ENCODE measurements at regions not wholly inside any gene's neighbourhood (a gene's known extent, or its start where the extent isn't known, plus 50 kb on each side); places are given as distances from the start of the nearest gene placed in this dataset.
"Not testable (repeated sequence)": the region's sequence is repeated elsewhere in the genome, so short reads cannot be mapped to it uniquely, and the experiment has no call there.

- no peak for DNase-seq
Observed at GRCh38 chr4:173752610-173753230, 222.7 kb upstream of the HAND2 start.

GRCh38 chr4:173748353-173748752, 218.3 kb upstream of the HAND2 start:
- DNase-seq = no peak

DNA sequence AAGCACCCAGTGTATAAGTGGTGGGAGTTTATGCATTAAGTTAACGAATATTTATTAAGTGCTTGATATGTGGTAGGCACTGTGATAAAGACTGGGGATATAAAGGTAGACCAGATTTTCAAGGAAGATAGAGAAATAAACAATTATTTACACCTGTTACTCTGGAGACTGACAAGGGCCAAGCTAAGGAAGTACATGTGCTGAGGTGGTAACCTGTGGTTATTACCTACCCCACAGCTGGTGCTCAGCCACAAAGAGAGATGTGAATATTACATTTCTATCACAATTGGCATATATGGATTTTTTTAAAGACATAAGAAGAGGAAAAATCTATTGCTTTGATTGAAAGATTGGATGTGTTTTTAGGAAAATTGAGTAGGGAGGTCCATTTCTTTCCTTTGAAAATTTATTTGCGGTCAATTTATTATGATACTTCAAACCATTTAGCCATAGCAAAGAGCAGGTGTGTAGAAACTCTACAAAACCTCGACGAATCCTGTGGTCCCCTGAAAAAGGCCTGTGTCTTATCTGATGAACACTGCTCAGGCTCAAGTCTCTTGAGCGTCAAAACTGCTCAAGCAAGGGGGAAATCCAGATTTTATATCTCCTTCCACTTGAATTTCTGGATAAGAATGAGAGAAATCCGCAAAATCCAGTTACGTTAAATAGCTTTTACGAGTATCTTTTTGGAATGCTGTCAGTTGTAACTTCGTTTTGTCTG, 217.7 kb upstream of the HAND2 start:
- DNase-seq = no peak

GRCh38 chr4:173746424-173746823, 216.4 kb upstream of the HAND2 start:
- DNase-seq = no peak

GRCh38 chr4:173745765-173746164, 215.7 kb upstream of the HAND2 start:
- DNase-seq = no peak

DNA sequence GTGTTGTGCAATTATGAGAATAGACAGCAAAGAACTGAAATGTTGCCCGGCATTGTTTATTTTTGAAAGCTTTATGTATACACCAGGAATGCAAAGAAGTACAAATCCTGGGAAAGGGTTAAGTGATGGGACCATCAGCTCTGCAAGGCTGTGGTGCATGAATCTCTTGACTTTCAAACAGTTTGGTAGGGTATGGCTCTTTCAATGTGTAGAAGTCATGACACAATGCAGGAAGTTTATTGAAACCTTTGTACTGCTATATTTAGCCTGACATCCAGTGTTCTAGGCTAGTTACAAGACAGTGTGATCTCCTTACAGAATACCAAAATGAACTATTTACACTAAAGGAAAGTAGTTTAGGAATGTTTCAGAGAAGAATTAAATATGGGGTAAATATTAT, 206.8 kb upstream of the HAND2 start:
- DNase-seq = no peak

DNA sequence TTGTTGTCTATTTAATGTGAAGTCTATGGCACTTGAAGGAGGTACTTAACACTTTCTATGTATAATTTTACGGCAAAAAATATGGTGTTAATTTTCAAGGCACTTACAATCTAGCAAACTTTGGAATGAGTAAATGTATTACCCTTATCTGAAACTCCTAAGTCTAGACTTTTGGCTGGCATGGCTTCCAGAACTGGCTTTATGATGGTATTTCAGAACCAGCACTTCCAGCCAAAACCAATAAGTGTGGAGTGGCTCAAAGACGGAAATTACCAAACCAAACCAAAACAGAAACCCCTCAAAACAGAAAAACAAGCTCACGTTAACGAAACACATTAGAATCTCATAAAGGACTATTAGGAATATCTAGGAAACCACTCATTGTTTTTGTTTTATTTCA, 205.6 kb upstream of the HAND2 start:
- DNase-seq = no peak

DNA sequence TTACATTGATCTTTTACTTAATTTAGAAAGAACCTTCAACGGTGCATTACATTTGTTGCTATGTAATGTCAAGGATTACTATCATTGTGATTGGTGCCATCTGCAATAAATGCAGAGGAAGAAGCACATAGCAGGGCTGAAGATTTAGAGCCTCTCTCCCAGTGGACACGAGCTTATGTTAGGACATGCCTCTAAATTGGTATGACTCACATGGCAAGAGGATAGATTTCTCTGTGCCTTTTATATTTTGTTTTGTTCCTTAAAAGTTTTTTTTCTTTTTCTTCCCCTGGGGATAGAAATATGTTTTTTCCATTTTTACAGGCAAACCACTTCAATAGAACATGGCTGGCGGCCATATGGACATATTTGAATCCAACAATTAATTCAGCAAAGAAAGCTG, 205.0 kb upstream of the HAND2 start:
- DNase-seq = no peak

- no peak for DNase-seq
Observed at GRCh38 chr4:173731257-173731656, 201.2 kb upstream of the HAND2 start.

- DNase-seq = no peak
Observed at GRCh38 chr4:173722075-173722474, 192.0 kb upstream of the HAND2 start.

DNA sequence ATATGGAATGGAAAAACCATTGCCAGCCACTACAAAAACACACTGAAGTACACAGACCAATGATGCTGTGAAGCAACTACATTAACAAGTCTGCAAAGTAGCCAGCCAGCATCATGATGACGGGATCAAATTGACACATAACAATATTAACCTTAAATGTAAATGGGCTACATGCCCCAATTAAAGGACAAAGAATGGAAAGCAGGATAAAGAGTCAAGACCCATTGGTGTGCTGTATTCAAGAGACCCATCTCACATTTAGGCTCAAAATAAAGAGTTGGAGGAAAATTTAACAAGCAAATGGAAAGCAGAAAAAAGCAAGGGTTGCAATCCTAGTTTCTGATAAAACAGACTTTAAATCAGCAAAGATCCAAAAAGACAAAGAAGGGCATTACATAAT, 188.5 kb upstream of the HAND2 start:
- not testable (repeated sequence) for DNase-seq

- no peak for DNase-seq
Observed at GRCh38 chr4:173717581-173717980, 187.6 kb upstream of the HAND2 start.

DNA sequence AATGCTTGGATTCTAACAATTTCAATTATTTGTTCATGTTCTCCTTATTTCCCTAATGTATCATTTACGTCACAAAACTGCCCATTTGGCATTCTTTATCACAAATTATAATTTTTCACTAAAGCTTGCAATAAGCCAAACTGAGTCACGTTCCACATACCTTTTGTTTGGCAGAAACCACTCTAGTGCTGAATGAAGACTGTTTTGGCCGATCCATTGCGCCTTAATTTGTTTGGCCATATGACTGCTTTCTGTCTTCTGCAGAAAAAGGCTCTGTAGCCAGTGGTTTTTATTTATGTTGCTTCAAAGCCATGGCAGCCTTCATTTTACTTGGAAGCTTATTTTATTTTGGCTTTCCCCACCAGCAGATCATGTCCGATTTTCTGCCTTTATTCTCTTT, 184.4 kb upstream of the HAND2 start:
- DNase-seq = no peak

DNA sequence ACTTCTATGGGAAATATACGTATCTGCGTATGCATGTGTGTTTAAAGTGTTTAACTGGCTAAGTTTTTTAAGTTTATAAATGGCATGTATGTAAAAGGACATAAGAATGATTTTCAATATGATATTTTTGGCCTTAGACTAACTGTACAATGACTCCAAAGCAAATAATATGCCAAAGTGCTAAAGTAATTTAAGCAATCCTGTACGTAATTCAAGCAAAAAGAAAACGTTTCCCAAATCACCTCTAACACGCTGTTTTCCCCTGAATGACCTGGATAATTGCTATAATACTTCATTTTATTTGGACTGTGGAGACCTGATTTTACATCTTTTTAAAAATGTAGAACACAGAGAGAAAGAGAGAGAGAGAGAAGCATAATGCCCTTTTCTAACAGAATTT, 183.0 kb upstream of the HAND2 start:
- DNase-seq = no peak

- DNase-seq = no peak
Observed at GRCh38 chr4:173707658-173708419, 177.8 kb upstream of the HAND2 start.

- no peak for DNase-seq
Observed at GRCh38 chr4:173704201-173704600, 174.2 kb upstream of the HAND2 start.

DNA sequence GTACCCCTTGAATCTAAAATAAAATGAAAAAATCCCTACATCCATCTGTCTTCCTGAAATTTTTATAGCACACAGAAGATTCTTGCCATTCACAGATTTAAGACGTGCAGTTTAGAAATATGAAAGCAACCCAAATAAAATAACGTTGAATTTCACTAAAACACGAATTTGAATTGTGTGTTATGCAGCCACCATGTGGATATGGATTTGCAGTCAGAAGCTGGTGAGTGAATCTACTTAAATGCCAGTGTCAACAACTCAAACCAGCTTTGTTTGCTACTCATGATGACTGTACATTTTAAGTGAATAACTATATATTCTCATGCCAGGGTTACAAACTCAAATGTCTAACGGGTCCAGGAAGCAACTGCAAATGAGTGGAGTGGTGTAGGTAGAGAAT, 173.0 kb upstream of the HAND2 start:
- no peak for DNase-seq

GRCh38 chr4:173700650-173701049, 170.6 kb upstream of the HAND2 start:
- DNase-seq = no peak

DNA sequence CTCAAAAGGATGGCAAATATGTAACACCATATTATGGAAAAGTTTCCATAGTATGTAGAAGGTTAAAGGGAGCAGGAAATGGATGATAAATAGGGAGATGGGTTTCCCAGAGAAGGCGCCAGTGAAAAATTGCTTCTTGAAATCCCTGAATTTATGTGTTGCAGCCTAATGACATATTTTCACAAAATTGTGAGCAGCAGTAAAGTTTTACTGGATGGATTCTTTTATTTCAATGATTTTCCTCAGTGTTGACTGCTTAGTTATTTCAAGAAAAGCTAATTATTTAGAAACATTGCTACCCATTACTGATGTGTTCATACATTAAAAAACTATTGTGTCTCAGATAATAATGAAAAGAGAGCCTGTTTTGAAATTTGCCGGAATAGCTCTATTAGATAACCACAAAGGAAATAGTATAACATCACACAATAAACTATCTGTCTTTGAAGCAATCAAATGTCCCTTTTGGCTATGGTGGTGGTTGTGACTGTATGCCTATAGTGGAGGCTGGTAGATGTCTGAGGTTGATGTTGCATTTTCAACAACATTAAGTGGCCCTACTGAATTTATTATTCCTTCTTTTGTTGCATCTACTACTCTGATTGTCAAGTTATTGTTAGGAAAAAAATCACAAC, 169.9 kb upstream of the HAND2 start:
- no peak for DNase-seq

GRCh38 chr4:173698557-173699262, 168.7 kb upstream of the HAND2 start:
- no peak for DNase-seq

DNA sequence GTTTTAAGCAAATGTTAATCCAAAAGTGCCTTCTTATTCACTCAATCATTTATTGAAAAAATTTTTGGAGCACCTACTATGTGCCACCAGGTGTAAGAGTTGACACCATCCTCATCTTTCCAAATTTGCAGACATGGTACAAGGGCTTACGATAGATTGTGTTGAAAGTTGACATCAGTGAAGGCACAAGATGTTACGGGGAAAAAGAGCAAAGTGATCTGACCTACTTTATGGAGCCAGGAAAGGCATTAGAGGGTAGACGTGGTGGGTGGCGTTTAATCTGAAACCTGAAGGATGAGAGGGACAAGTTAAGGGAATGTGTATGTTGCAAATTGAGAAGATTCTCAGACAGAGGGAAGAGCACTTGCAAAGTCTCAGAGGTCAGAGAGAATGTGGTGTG, 167.8 kb upstream of the HAND2 start:
- DNase-seq = no peak

- no peak for DNase-seq
Observed at GRCh38 chr4:173696551-173696950, 166.5 kb upstream of the HAND2 start.

DNA sequence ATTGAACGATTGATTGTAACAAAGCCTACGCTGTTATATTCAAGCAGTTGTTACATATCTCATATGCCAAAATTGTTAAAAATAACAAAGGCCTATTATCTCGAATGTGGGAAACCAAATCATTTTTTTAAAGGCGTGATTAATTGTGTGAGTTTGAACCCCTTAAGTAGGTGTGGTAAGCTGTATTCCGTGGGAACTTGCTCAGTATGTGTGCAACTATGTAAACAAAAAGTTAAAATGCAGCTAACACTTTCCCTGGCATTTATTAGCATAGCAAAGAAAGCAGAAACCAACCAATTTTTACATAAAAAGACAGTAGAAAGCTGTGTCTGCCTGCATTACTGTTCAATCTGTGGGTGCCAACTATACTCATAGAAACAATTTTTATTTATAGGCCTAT, 166.0 kb upstream of the HAND2 start:
- no peak for DNase-seq
